OCI-LY3 (cell line): ENCODE measurements at regions not wholly inside any gene's neighbourhood (a gene's known extent, or its start where the extent isn't known, plus 50 kb on each side); places are given as distances from the start of the nearest gene placed in this dataset.
A peak's percentile ranks its signal among the peaks of the same experiment; 100 is the strongest.

Source experiments
- H2AFZ ChIP-seq: fragments of 200-600, 300-600 bp; shearing (Covaris generic); 2 replicates; pipeline ENCODE4 v1.6.0; 2014; ENCODE audit warnings: antibody characterized with exemption, low read depth, low read length
- H3K27ac ChIP-seq: fragments of 200-600, 300-600 bp; sonication (generic); 2 replicates; pipeline ENCODE4 v1.5.1; 2014; ENCODE audit warnings: mild to moderate bottlenecking, low read length, moderate library complexity, mixed read lengths
- H3K27me3 ChIP-seq: fragments of 200-600, 300-600 bp; sonication (generic); 2 replicates; pipeline ENCODE4 v1.6.1; 2014; ENCODE audit warnings: low read depth, low read length, mixed read lengths
- H3K36me3 ChIP-seq: fragments of 200-600, 300-600 bp; sonication (generic); replicated peaks from 2 replicates; pipeline ENCODE3; 2014; ENCODE audit warnings: low read depth, low read length, mixed read lengths
- H3K4me1 ChIP-seq: fragments of 300-600, 200-600 bp; sonication (generic); 2 replicates; pipeline ENCODE4 v1.6.1; 2014; ENCODE audit warnings: low read length, mixed read lengths
- H3K4me2 ChIP-seq: fragments of 200-600, 300-600 bp; sonication (generic); 2 replicates; pipeline ENCODE4 v1.6.1; 2014; ENCODE audit warnings: low read length, mixed read lengths
- H3K4me3 ChIP-seq: fragments of 300-600, 200-600 bp; sonication (generic); 2 replicates; pipeline ENCODE4 v1.5.1; 2014; ENCODE audit warnings: antibody characterized with exemption, mild to moderate bottlenecking, low read length, moderate library complexity
- H3K79me2 ChIP-seq: fragments of 300-600, 200-600 bp; shearing (Covaris generic); 2 replicates; pipeline ENCODE4 v1.6.1; 2014; ENCODE audit warnings: mild to moderate bottlenecking, low read length, mixed read lengths
- H3K9ac ChIP-seq: fragments of 300-600, 200-600 bp; shearing (Covaris generic); 2 replicates; pipeline ENCODE4 v1.6.0; 2014; ENCODE audit warnings: mild to moderate bottlenecking, low read length, moderate library complexity
- H3K9me3 ChIP-seq: fragments of 200-600, 300-600 bp; shearing (Covaris generic); 2 replicates; pipeline ENCODE4 v1.6.1; 2014; ENCODE audit warnings: low read length, mixed read lengths; ENCODE audit not compliant: insufficient read depth
- H4K20me1 ChIP-seq: fragments of 200-600, 300-600 bp; sonication (generic); 2 replicates; pipeline ENCODE4 v1.6.1; 2016; ENCODE audit warnings: low read length, mixed read lengths; ENCODE audit not compliant: insufficient read depth
- CTCF ChIP-seq: fragments of 200-600, 300-600 bp; sonication (generic); IDR thresholded peaks from 2 replicates; pipeline ENCODE4 v1.5.1; 2014; ENCODE audit warnings: antibody characterized with exemption, low read length, low read depth
- EZH2phosphoT487 ChIP-seq: fragments of 200-600 bp; shearing (Covaris generic); IDR thresholded peaks from 2 replicates; pipeline ENCODE4 v1.6.1; 2018; ENCODE audit warnings: antibody characterized with exemption, mixed run types, low read depth

- no peaks in the 10 kb centered on the region for H3K4me1 ChIP-seq
- no peak overlapping the region for H3K9ac ChIP-seq
Measured at GRCh38 chr3:14273901-14274611, 95.4 kb downstream of the LSM3 start.

DNA sequence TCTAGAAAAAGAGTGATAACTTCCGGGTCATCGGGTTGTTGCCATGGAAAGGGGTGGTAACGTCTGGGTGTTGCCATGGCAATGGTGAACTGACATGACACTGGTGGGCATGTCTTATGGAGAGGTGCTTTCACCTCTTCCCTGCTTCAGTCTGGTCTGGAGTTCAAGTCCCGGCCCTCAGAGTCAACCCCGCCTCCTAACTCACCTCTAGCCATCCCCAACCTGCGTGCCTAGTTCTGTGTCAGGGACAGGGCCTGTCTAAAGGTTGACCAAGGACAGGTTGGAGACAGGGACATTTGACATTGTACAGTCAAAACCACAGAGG is 96.0 kb downstream of the LSM3 start:
- Histone ChIP-seq H3K9ac (no peak overlapping the region), H3K79me2 (no peaks in the 10 kb centered on the region), H3K9me3 (no peaks in the 10 kb centered on the region), H4K20me1 (no peaks in the 10 kb centered on the region), H3K4me1 (no peaks in the 10 kb centered on the region), H3K4me2 (no peak overlapping the region), H2AFZ (no peak overlapping the region), H3K4me3 (no peak overlapping the region), H3K27me3 (peaks cover 9% of the 10 kb centered on the region), H3K27ac (no peak overlapping the region), H3K36me3 (no peaks in the 10 kb centered on the region)
- TF ChIP-seq EZH2phosphoT487: no peak
- TF ChIP-seq CTCF: no peak

More at GRCh38 chr3:14273901-14274611, 95.4 kb downstream of the LSM3 start:
- Histone ChIP-seq H3K79me2 (no peaks in the 10 kb centered on the region), H4K20me1 (no peaks in the 10 kb centered on the region), H3K4me2 (no peak overlapping the region), H3K27ac (no peak overlapping the region), H2AFZ (no peak overlapping the region), H3K27me3 (peaks cover 14% of the 10 kb centered on the region), H3K4me3 (no peak overlapping the region), H3K36me3 (no peaks in the 10 kb centered on the region), H3K9me3 (no peaks in the 10 kb centered on the region)
- TF ChIP-seq CTCF (no peak), EZH2phosphoT487 (no peak)

DNA sequence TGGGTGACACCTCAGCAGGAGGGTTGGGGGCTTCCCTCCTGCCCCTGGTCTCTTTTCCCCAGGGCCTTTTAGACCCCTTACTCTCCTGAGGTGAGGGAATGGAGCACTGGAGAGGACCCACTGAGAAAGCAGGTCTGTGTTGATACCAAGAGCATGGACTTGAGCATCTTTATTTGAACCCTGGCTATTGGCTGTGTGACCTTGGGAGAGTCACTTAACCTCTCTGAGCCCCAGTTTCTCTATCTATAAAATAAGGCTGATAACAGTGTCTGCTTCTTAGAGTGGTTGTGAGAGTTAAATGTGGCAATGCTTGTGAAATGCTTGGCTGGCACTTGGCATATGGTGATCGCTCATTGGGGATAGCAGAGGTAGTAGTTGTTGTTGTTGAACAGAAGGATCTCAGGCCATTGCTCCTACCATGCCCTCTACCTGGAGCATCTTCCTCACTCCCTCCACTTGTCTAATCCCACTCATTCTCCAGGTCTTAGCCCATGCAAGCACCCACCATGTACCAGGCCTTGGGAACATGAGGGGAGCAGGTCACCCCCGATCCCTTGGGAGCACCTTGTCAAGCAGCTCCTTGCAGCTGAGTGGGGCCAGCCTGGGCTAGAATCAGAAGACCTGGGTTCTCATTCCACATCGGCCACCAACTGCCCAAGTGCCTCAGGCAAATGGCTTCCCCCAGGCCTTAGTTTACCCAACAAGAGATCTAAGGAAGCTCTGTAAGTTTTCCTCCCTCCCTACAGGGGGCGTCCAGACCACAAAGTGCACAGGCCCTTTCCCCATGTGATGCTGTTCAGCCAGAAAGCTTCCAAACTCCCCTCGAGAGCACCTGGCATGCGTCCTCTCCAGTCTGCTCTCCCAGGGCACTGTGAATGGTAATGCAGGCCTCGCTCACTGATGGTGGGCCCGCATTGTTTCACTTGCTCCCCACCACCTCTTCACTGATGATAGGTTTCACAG is 96.7 kb downstream of the LSM3 start:
- H3K27me3 ChIP-seq: peaks cover 6% of the 10 kb centered on the region
- H3K27ac ChIP-seq: no peak overlapping the region
- no peak overlapping the region for H3K4me3 ChIP-seq
- no peaks in the 10 kb centered on the region for H3K9me3 ChIP-seq
- TF ChIP-seq EZH2phosphoT487 (no peak), CTCF (peak; percentile 38)
- H3K79me2 ChIP-seq: no peaks in the 10 kb centered on the region
- no peak overlapping the region for H3K9ac ChIP-seq
- H4K20me1 ChIP-seq: no peaks in the 10 kb centered on the region
- no peak overlapping the region for H3K4me2 ChIP-seq
- no peaks in the 10 kb centered on the region for H3K36me3 ChIP-seq
- no peak overlapping the region for H2AFZ ChIP-seq
- no peaks in the 10 kb centered on the region for H3K4me1 ChIP-seq
